G401.6 (cell line): ENCODE measurements at regions not wholly inside any gene's neighbourhood (a gene's known extent, or its start where the extent isn't known, plus 50 kb on each side); places are given as distances from the start of the nearest gene placed in this dataset.

Experiments
- FAIRE-seq: peaks from 2 replicates; lab custom pipeline; 2012; peaks lifted over from hg19 to GRCh38; lab: Jason Lieb, UNC

DNA sequence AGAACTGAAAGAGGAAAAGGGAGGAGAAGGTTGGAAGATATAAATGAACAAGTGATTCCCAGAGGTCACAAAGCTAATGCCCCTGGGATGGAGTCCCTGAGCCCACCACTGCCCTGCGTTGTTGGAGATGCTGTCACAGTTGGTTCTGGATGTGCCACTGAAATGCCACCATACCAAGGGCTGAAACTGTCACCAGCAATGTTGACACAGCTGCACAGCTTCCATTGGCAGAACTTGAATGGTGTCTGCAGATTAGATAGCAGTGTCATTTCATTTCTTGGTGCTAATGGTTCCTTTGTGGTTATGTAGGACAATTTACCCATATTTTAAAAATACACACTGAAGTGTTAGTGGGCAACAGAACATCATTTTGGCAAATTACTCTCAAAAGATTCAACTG is 120.7 kb downstream of the TBXT start:
- no peak for FAIRE-seq

GRCh38 chr6:166046226-166046625 is 121.4 kb downstream of the TBXT start:
- FAIRE-seq, result no peak

DNA sequence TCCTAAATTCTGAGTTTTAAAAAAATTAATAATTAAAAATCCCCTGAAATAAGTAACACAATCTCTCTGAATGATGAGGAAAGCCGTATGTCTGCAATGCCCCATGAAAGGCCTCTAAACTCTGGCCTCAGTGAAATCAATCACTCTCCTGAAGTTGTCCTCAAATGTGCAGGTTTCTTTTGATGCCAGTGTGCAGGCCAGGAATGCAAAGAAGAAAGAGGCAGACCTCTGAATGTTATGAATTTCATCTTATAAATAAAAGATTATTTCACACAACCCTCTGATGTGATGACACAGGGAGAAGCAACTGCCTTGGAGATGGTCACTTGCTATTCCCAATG is 121.8 kb downstream of the TBXT start:
- FAIRE-seq, result no peak

GRCh38 chr6:166045173-166045859 is 122.3 kb downstream of the TBXT start:
- no peak for FAIRE-seq

DNA sequence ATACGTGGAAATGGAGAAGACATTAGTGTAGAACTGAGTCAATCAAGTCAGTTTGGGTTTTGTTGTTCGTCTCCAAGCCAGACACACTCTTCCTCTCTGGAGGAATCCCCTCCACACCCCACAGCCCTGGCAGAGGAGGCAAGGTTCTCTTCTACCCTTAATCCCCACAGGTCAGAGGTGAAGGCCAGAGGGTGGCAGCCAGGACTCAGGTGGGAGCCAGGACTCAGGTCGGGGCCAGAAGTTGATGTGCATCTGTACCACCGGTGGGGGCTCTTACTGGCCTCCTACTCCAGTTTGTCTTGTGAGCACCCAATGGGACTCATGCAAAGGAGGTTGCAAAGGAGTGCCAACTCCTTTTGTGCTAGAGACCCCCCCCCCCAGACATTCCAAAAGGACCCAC is 126.4 kb downstream of the TBXT start:
- no peak for FAIRE-seq

DNA sequence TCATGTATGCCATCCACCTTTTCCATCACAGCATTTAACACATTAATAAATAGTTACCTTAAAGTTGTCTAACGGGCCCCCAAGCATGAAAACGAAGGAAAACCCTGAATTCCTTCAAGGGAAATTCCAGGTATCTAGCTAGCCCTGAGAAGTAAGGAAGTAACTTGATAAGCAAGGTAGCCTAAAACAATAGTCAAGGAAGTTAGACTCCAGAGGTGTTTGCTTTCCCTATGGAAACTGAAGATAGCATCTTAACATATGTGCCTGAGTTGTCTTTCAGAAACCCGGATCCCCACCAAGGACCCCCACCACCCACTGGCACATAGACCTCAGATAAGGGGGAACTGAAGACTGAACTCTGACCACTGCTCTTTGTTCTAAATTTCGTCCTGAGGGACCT is 127.4 kb downstream of the TBXT start:
- no peak for FAIRE-seq

DNA sequence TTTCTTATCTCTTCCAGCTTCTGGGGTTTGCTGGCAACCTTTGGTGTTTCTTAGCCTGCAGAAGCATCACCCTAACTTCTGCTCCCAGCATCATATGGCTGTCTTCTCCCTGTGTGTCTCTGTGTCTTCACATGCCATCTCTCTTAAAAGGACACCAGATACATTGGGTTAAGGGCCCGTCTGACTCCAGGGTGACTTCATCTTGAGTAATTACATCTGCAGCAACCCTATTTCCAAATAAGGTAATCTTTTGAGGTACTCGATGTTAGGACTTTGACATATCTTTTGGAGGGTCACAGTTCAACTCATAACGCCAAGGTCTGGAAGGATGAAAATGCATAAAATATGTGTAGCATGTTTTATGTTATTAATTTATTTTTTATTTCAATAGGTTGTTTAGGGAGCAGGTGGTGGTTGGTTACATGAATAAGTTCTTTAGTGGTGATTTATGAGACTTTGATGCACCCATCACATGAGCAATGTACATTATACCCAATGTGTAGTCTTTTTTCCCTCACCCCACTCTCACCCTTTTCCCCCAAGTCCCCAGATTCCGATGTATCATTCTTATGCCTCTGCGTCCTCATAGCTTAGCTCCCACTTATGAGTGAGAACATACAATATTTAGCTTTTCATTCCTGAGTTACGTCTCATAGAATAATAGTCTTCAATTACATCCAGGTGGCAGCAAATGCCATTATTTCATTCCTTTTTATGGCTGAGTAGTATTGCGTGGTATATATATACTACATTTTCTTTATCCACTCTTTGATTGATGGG is 131.1 kb downstream of the TBXT start:
- no peak for FAIRE-seq

- no peak for FAIRE-seq
Observed at GRCh38 chr6:166032366-166033200, 135.1 kb downstream of the TBXT start.

DNA sequence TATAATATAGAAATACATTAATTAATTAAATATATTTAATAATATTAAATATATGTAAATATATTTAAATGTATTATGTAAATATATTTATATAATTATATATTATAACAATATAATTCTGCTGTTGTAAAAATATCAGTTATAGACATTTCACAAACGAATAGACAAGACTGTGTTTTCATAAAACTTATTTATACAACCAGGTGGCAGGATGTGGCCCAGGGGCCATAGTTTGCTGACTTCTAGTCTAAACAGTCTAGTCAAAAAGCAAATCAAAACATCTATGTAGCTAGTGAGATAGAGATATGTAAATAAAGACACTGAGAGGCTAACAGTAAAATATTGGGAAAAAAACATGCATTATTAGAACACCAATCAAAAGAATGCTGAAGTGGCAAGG is 136.4 kb downstream of the TBXT start:
- no peak for FAIRE-seq

GRCh38 chr6:166029506-166029905 is 138.1 kb downstream of the TBXT start:
- FAIRE-seq, result no peak

- no peak for FAIRE-seq
Observed at GRCh38 chr6:166027761-166028160, 139.9 kb downstream of the TBXT start.

DNA sequence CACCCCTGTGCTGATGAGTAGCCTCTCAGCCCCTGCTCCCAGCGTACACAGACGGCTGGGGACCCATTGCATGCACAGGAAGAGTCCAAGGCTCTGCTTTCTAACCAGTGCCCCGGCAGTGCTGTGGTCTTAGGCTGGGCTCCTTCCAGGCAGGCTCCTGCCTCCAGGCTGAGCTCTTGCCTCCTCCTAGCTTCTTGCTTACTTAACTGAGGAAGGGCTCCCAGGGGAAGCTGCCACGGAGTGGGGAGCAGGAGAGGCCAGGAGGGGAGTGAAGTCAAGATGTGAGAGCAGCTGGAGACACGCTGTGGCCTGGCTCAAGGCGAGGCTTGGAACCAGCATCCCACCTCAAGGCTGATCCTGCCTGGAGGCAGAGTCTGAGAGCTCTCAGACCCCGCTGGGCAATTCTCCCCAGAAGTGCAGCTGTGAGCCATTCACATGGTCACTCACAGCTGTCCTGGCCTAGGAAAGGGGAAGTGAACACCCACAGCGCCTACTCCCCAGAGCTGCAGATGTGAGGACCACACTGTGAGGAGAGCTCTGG is 141.0 kb downstream of the TBXT start:
- FAIRE-seq, result no peak

- FAIRE-seq, result no peak
Observed at GRCh38 chr6:166025149-166025898, 142.3 kb downstream of the TBXT start.

- FAIRE-seq, result no peak
Observed at GRCh38 chr6:166024252-166024651, 143.4 kb downstream of the TBXT start.

DNA sequence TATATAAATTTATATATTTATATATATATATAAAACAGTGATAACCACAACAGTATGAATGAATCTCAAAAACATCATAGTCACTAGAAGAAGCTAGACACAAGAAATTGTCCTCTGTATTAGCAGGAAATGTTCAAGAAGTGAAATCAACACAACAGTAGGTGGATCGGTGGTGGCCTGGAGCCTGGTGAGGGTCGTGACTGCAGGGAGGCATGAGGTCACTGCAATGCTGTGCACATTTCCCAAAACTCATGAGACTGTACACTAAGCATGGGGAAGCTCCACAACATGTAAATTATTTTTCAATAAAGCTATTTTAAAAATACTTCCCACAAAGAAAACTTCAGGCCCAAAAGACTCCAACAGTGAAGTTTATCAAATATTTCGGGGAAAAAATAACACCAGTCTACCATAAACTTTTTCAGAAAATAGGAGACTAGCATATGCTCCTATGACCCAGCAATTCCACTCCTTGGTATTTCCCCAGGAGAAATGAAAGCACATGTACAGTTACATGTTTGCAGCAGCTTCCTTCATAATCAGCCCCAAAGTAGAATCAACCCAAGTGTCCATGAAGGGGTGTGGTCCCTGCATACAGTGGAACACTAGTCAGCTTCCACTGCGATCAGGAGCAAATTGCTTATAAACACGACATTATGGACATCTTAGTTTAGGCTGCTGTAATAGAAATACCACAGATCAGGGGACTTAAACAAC is 144.2 kb downstream of the TBXT start:
- no peak for FAIRE-seq

DNA sequence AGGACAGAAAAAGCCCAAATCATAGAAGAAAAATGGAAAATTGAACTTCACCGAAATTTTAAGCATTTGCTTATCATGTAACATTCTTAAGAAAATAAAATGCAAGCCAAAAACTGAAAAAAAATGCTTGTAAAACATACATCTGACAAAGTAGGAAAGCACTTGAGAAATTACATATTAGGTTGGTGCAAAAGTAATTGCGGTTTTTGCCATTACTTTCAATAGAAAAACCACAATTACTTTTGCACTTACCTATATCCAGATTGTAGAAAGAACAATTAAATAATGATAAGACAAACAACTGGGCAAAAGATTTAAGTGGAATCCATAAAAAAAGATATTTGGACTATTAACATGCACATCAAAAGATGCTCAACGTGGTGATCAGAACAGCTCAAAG is 146.2 kb downstream of the TBXT start:
- FAIRE-seq, result no peak

- FAIRE-seq, result no peak
Observed at GRCh38 chr6:166019214-166019613, 148.4 kb downstream of the TBXT start.

DNA sequence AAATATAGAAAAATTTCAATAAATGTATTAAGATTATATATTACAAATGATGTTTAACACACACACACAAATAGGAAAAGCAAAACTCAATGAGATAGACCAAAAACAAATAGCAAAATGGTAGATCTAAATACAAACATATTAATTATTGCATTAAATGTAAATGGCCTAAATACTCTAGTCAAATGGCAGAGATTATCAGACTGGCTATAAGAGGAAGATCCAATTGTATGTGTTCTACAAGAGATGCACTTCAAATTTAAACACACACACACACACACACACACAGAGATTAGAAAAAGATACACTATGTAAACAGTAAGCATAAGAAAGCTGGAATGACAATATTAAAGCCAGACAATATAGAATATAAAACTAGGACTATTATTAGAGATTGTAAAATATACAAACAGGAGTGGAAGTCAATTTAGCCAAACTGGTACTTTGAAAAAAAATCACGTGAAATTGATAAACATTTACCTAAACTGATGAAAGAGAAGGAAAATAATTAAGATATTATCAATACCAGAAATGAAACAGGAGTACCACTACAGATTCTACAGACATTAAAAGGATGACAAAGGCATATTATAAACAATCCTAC is 150.5 kb downstream of the TBXT start:
- FAIRE-seq, result no peak

DNA sequence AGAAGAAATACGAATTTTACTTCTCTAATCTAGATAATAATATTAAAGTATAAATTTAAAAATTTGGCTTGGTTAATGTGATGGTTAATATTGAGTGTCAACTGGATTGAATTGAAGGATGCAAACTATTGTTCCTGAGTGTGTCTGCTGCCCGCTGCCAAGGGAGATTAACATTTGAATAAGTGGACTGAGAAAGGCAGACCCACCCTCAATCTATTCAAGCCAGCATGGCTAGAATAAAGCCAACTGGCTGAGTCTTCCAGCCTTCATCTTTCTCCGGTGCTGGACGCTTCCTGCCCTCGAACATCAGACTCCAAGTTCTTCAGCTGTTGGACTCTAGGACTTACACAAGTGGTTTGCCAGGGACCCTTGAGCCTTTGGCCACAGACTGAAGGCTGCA is 152.7 kb downstream of the TBXT start:
- no peak for FAIRE-seq

- FAIRE-seq, result no peak
Observed at GRCh38 chr6:166010136-166010960, 157.3 kb downstream of the TBXT start.
